ENCODE measurements at regions not wholly inside any gene's neighbourhood (a gene's known extent, or its start where the extent isn't known, plus 50 kb on each side); places are given as distances from the start of the nearest gene placed in this dataset.

GRCh38 chr5:174545926-174546325 is 178.5 kb upstream of the MSX2 start:
- no peak for TF ChIP-seq CTCF (IDR thresholded peaks at IDR 0.05)
- Histone ChIP-seq H3K4me3 (no peak overlapping the region), H3K4me1 (ENCODE audit: low read depth) (no peaks in the 10 kb centered on the region), H3K36me3 (ENCODE audit: low read depth) (no peaks in the 10 kb centered on the region), H3K9me3 (no peaks in the 10 kb centered on the region)
- intact Hi-C loops (cut with DNase I, micrococcal nuclease): no loop called here
- DNase-seq (no peak), ATAC-seq (no peak)

GRCh38 chr5:174547814-174548213 is 176.6 kb upstream of the MSX2 start:
- Histone ChIP-seq H3K36me3 (ENCODE audit: low read depth) (no peaks in the 10 kb centered on the region), H3K4me1 (ENCODE audit: low read depth) (no peaks in the 10 kb centered on the region), H3K4me3 (no peak overlapping the region), H3K9me3 (no peaks in the 10 kb centered on the region)
- no peak for ATAC-seq
- TF ChIP-seq CTCF (IDR thresholded peaks at IDR 0.05): no peak
- intact Hi-C loops (cut with DNase I, micrococcal nuclease): no loop called here
- DNase-seq: no peak

GRCh38 chr5:174549254-174549653 is 175.1 kb upstream of the MSX2 start:
- ATAC-seq: no peak
- DNase-seq: no peak
- intact Hi-C loops (cut with DNase I, micrococcal nuclease): no loop called here
- Histone ChIP-seq H3K4me1 (ENCODE audit: low read depth) (no peaks in the 10 kb centered on the region), H3K4me3 (no peak overlapping the region), H3K9me3 (no peaks in the 10 kb centered on the region), H3K36me3 (ENCODE audit: low read depth) (no peaks in the 10 kb centered on the region)
- TF ChIP-seq CTCF (IDR thresholded peaks at IDR 0.05): no peak

- H3K36me3 ChIP-seq (ENCODE audit: low read depth): no peaks in the 10 kb centered on the region
- no peaks in the 10 kb centered on the region for H3K9me3 ChIP-seq
- no peak for ATAC-seq
- TF ChIP-seq CTCF (IDR thresholded peaks at IDR 0.05): no peak
- DNase-seq: no peak
- H3K4me1 ChIP-seq (ENCODE audit: low read depth): no peaks in the 10 kb centered on the region
- H3K4me3 ChIP-seq: no peak overlapping the region
- intact Hi-C loops (cut with DNase I, micrococcal nuclease): no loop called here
Measured at GRCh38 chr5:174550026-174550425, 174.4 kb upstream of the MSX2 start.

GRCh38 chr5:174552428-174552827 is 172.0 kb upstream of the MSX2 start:
- Histone ChIP-seq H3K36me3 (ENCODE audit: low read depth) (no peaks in the 10 kb centered on the region), H3K9me3 (no peaks in the 10 kb centered on the region), H3K4me3 (no peak overlapping the region), H3K4me1 (ENCODE audit: low read depth) (no peaks in the 10 kb centered on the region)
- intact Hi-C loops (cut with DNase I, micrococcal nuclease): no loop called here
- ATAC-seq (no peak), DNase-seq (no peak)
- no peak for TF ChIP-seq CTCF (IDR thresholded peaks at IDR 0.05)

GRCh38 chr5:174553556-174553955 is 170.8 kb upstream of the MSX2 start:
- ATAC-seq (no peak), DNase-seq (no peak)
- no peak for TF ChIP-seq CTCF (IDR thresholded peaks at IDR 0.05)
- intact Hi-C loops (cut with DNase I, micrococcal nuclease): no loop called here
- no peaks in the 10 kb centered on the region for H3K9me3 ChIP-seq
- no peaks in the 10 kb centered on the region for H3K4me1 ChIP-seq (ENCODE audit: low read depth)
- no peaks in the 10 kb centered on the region for H3K36me3 ChIP-seq (ENCODE audit: low read depth)
- no peak overlapping the region for H3K4me3 ChIP-seq

Data from mucosa of descending colon (tissue), 3 donors.